Trophoblast cell (in vitro differentiated cells and primary cell): ENCODE measurements at regions not wholly inside any gene's neighbourhood (a gene's known extent, or its start where the extent isn't known, plus 50 kb on each side); places are given as distances from the start of the nearest gene placed in this dataset.

Source experiments
- DNase-seq, 2 donors: peaks; one replicate each; pipeline ENCODE4 v3.0.0-alpha.2; 2016
- H2AFZ ChIP-seq: 2 replicates; pipeline ENCODE4 v1.6.1; 2013; ENCODE audit warnings: low read length, moderate library complexity, mild to moderate bottlenecking; ENCODE audit not compliant: insufficient read depth, poor library complexity
- H2AK5ac ChIP-seq: 2 replicates; pipeline ENCODE4 v1.6.1; 2013; ENCODE audit warnings: mild to moderate bottlenecking, low read length
- H2BK120ac ChIP-seq: 2 replicates; pipeline ENCODE4 v1.6.1; 2013; ENCODE audit warnings: low read length, mild to moderate bottlenecking, moderate library complexity; ENCODE audit not compliant: insufficient read depth, poor library complexity
- H2BK12ac ChIP-seq: 2 replicates; pipeline ENCODE4 v1.6.1; 2013; ENCODE audit warnings: mild to moderate bottlenecking, low read length, moderate library complexity
- H2BK5ac ChIP-seq: 2 replicates; pipeline ENCODE4 v1.6.1; 2013; ENCODE audit warnings: low read length, low read depth, moderate library complexity, mild to moderate bottlenecking; ENCODE audit not compliant: poor library complexity
- H3K14ac ChIP-seq: 2 replicates; pipeline ENCODE4 v1.6.1; 2013; ENCODE audit warnings: mild to moderate bottlenecking, low read length
- H3K18ac ChIP-seq: 2 replicates; pipeline ENCODE4 v1.6.1; 2013; ENCODE audit warnings: mild to moderate bottlenecking, low read length
- H3K23ac ChIP-seq: 2 replicates; pipeline ENCODE4 v1.6.1; 2013; ENCODE audit warnings: low read length
- H3K27ac ChIP-seq: 2 replicates; pipeline ENCODE4 v1.5.1; 2013; ENCODE audit warnings: low read depth, mild to moderate bottlenecking, inconsistent platforms, low read length, moderate library complexity
- H3K27me3 ChIP-seq: 2 replicates; pipeline ENCODE4 v1.6.1; 2013; ENCODE audit warnings: inconsistent platforms, mild to moderate bottlenecking, low read length, moderate library complexity; ENCODE audit not compliant: insufficient read depth
- H3K36me3 ChIP-seq, 2 experiments: 1 replicate in 1 of 2; 2 replicates in 1 of 2; pipeline ENCODE4 v1.6.1; 2013; ENCODE audit warnings: low read length in 2 of 2, mild to moderate bottlenecking in 2 of 2, moderate library complexity in 1 of 2; ENCODE audit not compliant: insufficient read depth in 2 of 2, control insufficient read depth in 1 of 2
- H3K4ac ChIP-seq: 2 replicates; pipeline ENCODE4 v1.6.1; 2013; ENCODE audit warnings: low read depth, mild to moderate bottlenecking, low read length, moderate library complexity
- H3K4me1 ChIP-seq, 2 experiments: 1 replicate in 1 of 2; 2 replicates in 1 of 2; pipeline ENCODE4 v1.6.1; 2013; ENCODE audit warnings: low read length in 2 of 2, mild to moderate bottlenecking in 2 of 2, moderate library complexity in 1 of 2; ENCODE audit not compliant: insufficient read depth in 2 of 2, control insufficient read depth in 1 of 2
- H3K4me2 ChIP-seq: 2 replicates; pipeline ENCODE4 v1.6.1; 2013; ENCODE audit warnings: inconsistent platforms, mild to moderate bottlenecking, low read length, moderate library complexity
- H3K4me3 ChIP-seq: 2 replicates; pipeline ENCODE4 v1.5.1; 2013; ENCODE audit warnings: mild to moderate bottlenecking, low read depth, low read length, inconsistent platforms
- H3K79me1 ChIP-seq: one replicate; pipeline ENCODE4 v1.6.1; 2013; ENCODE audit warnings: low read length
- H3K79me2 ChIP-seq: 2 replicates; pipeline ENCODE4 v1.6.1; 2013; ENCODE audit warnings: low read length, mild to moderate bottlenecking; ENCODE audit not compliant: control insufficient read depth, insufficient read depth, poor library complexity
- H3K9ac ChIP-seq: 2 replicates; pipeline ENCODE4 v1.6.1; 2013; ENCODE audit warnings: mild to moderate bottlenecking, low read length
- H3K9me3 ChIP-seq: 2 replicates; pipeline ENCODE4 v1.6.1; 2013; ENCODE audit warnings: low read depth, mild to moderate bottlenecking, control low read depth, inconsistent platforms, low read length; ENCODE audit not compliant: insufficient read depth
- H4K12ac ChIP-seq: 2 replicates; pipeline ENCODE4 v1.6.1; 2013; ENCODE audit warnings: low read depth, mild to moderate bottlenecking, low read length, moderate library complexity
- H4K8ac ChIP-seq: 2 replicates; pipeline ENCODE4 v1.6.1; 2013; ENCODE audit warnings: low read depth, mild to moderate bottlenecking, low read length, moderate library complexity
- H4K91ac ChIP-seq: one replicate; pipeline ENCODE4 v1.6.1; 2013; ENCODE audit warnings: low read depth, mild to moderate bottlenecking, low read length, moderate library complexity
- WGBS: extraction: QIAGEN DNeasy Blood & Tissue Kit; methylation state at CpG from one replicate; pipeline ENCODE4 v1.1.7; 2013; ENCODE audit warnings: missing lambda C conversion rate; ENCODE audit not compliant: insufficient read length, insufficient coverage; ENCODE audit errors: extremely low coverage; 5-methylcytosine and 5-hydroxymethylcytosine counted together

DNA sequence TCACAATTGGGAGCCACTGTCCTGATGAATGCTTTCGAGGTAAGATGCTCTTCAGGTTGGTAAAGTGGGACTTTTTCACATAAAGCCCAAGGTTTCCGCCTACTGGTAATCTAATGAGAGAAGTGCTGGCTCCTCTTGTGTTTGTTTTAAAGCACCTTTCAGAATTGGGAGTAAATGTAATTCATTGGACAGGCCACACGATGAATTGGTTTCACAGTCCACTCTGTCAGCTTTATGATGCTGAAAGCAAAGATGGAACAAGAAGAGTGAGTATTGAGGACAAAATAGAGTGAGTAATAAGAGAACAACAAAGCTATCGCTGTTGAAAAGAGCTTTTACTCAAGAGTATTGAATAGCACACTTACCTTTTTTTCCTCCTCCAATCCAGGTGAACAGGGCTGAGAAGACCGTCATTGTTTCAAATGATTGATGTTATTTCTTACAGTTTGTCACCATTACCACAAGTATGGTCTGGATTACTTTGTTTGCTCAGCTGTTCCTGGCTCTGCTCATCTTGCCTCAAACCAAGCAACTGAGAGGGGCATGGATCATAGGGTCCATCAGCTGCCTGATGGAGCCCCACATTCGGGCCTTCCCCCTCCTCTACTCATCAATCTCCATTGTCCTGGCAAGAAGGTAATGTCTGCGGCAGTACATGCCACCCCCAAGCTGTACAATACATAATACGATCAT is 136.1 kb upstream of the CNTN4 start:
- DNase-seq = no peak

DNA sequence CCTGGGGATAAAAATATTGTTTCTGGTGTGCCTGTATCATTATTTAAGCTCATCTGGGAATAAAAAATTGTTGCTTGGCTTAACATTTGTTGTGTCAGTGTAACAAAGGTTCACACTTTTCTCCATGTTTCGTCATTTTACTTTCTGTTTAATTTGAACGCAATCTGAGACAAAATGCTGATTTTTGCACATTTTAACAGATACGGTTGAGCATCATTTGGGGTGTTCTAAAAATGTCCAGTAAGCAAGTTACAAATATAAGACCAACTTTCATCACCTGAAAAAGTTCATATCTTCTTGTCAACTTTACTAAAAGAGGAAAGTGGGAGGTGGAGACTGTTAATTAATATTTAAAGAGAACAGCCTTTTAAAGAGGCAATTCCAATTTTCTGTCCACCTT is 134.8 kb upstream of the CNTN4 start:
- no peak overlapping the region for H3K18ac ChIP-seq
- H3K36me3 ChIP-seq = no peaks in the 10 kb centered on the region
- no peak overlapping the region for H2BK12ac ChIP-seq
- no peaks in the 10 kb centered on the region for H3K27me3 ChIP-seq
- H4K8ac ChIP-seq = no peak overlapping the region
- no peak overlapping the region for H3K27ac ChIP-seq
- H3K79me1 ChIP-seq = no peaks in the 10 kb centered on the region
- H2AFZ ChIP-seq = no peak overlapping the region
- no peak overlapping the region for H4K91ac ChIP-seq
- H3K4me2 ChIP-seq = no peak overlapping the region
- no peak overlapping the region for H3K23ac ChIP-seq
- H3K9ac ChIP-seq = no peak overlapping the region
- no peak overlapping the region for H3K14ac ChIP-seq
- no peak for DNase-seq
- H2BK120ac ChIP-seq = no peak overlapping the region
- no peak overlapping the region for H4K12ac ChIP-seq
- H3K4me3 ChIP-seq = no peak overlapping the region
- no peak overlapping the region for H2AK5ac ChIP-seq
- H3K79me2 ChIP-seq = no peaks in the 10 kb centered on the region
- no peak overlapping the region for H2BK5ac ChIP-seq
- H3K4me1 ChIP-seq = no peaks in the 10 kb centered on the region
- H3K4ac ChIP-seq = no peak overlapping the region
- WGBS = no CpG with 5 or more reads among the region's 3 CpGs
- H3K9me3 ChIP-seq = no peaks in the 10 kb centered on the region

More for the DNA sequence above, 136.1 kb upstream of the CNTN4 start:
- Histone ChIP-seq H3K4ac (no peak overlapping the region), H4K12ac (no peak overlapping the region), H3K9me3 (no peaks in the 10 kb centered on the region), H3K18ac (no peak overlapping the region), H3K4me3 (no peak overlapping the region), H3K79me2 (no peaks in the 10 kb centered on the region), H3K14ac (no peak overlapping the region), H3K79me1 (no peaks in the 10 kb centered on the region), H2AK5ac (no peak overlapping the region), H3K4me2 (no peak overlapping the region), H3K9ac (no peak overlapping the region), H3K4me1 (no peaks in the 10 kb centered on the region), H2AFZ (no peak overlapping the region), H3K27ac (no peak overlapping the region), H3K23ac (no peak overlapping the region), H2BK12ac (no peak overlapping the region), H2BK5ac (no peak overlapping the region), H3K36me3 (no peaks in the 10 kb centered on the region), H4K8ac (no peak overlapping the region), H4K91ac (no peak overlapping the region), H2BK120ac (no peak overlapping the region), H3K27me3 (no peaks in the 10 kb centered on the region)
- WGBS = no CpG with 5 or more reads among the region's 8 CpGs

DNA sequence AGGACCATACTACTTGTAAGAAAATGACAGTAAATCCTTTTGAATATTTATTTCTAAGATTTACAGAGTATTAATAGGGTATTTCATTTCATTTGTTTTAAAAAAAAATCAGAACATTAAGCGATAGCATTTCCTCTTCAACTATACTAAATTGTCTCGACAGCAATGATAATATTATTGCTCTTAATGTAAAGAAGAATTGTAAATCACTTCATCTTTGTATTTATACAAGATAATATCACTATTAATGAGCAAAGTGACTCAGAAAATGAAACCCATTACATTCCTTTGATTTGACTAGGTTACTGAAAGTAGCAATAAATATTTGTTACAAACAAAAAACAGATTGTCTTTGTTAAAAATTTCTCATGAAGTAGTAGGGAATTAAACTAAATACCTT is 131.1 kb upstream of the CNTN4 start:
- no peaks in the 10 kb centered on the region for H3K36me3 ChIP-seq
- H2BK5ac ChIP-seq = no peak overlapping the region
- no peaks in the 10 kb centered on the region for H3K79me1 ChIP-seq
- no peak overlapping the region for H2BK12ac ChIP-seq
- no peak overlapping the region for H4K12ac ChIP-seq
- no peak overlapping the region for H3K4me3 ChIP-seq
- H3K27me3 ChIP-seq = no peaks in the 10 kb centered on the region
- no peaks in the 10 kb centered on the region for H3K9me3 ChIP-seq
- no peak overlapping the region for H3K14ac ChIP-seq
- H2AFZ ChIP-seq = no peak overlapping the region
- H4K91ac ChIP-seq = no peak overlapping the region
- no peak overlapping the region for H2AK5ac ChIP-seq
- no peak overlapping the region for H3K4ac ChIP-seq
- no peak overlapping the region for H3K27ac ChIP-seq
- no peak for DNase-seq
- H4K8ac ChIP-seq = no peak overlapping the region
- H2BK120ac ChIP-seq = no peak overlapping the region
- no peaks in the 10 kb centered on the region for H3K4me1 ChIP-seq
- H3K9ac ChIP-seq = no peak overlapping the region
- no peak overlapping the region for H3K18ac ChIP-seq
- no peak overlapping the region for H3K4me2 ChIP-seq
- no CpG with 5 or more reads among the region's 2 CpGs for WGBS
- H3K23ac ChIP-seq = no peak overlapping the region
- H3K79me2 ChIP-seq = no peaks in the 10 kb centered on the region

DNA sequence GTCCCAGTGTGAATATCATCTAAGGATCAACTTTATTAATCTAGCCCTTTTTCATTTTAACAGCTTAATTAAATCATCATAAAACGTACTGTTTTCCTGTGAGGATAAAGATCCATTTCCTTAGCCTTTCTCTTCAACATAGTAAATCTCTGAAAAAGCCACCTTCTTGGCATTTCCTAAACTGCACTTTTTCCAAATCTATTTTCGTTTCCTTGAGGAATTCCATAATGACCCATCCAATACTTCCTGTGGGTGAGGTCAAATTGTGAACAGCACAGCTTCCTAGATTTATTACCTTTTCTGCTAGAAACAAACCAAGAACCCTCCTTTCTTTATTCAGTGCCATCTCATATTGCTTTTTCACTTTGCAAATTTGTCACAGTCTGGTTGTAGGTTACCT is 129.4 kb upstream of the CNTN4 start:
- no peak overlapping the region for H4K12ac ChIP-seq
- H3K4me1 ChIP-seq = no peaks in the 10 kb centered on the region
- no peak overlapping the region for H3K27ac ChIP-seq
- H2BK12ac ChIP-seq = no peak overlapping the region
- DNase-seq = no peak
- H3K79me1 ChIP-seq = no peaks in the 10 kb centered on the region
- no peak overlapping the region for H3K4me2 ChIP-seq
- no peak overlapping the region for H2BK5ac ChIP-seq
- H3K23ac ChIP-seq = no peak overlapping the region
- H3K4ac ChIP-seq = no peak overlapping the region
- no peak overlapping the region for H3K9ac ChIP-seq
- no peak overlapping the region for H2BK120ac ChIP-seq
- no peak overlapping the region for H4K91ac ChIP-seq
- WGBS = no CpG with 5 or more reads among the region's 2 CpGs
- H3K4me3 ChIP-seq = no peak overlapping the region
- no peak overlapping the region for H2AFZ ChIP-seq
- H3K79me2 ChIP-seq = no peaks in the 10 kb centered on the region
- H3K27me3 ChIP-seq = no peaks in the 10 kb centered on the region
- no peaks in the 10 kb centered on the region for H3K9me3 ChIP-seq
- no peak overlapping the region for H2AK5ac ChIP-seq
- no peak overlapping the region for H3K18ac ChIP-seq
- no peak overlapping the region for H3K14ac ChIP-seq
- no peak overlapping the region for H4K8ac ChIP-seq
- H3K36me3 ChIP-seq = no peaks in the 10 kb centered on the region
